HL-60/S4 treated with phorbol 12-myristate 13-acetate at 8.2 ng/mL for 4 days and 3 days (cell line): ENCODE measurements at regions not wholly inside any gene's neighbourhood (a gene's known extent, or its start where the extent isn't known, plus 50 kb on each side); places are given as distances from the start of the nearest gene placed in this dataset.

Source experiments
- in situ Hi-C: fragments of 300-500 bp; cut with MboI; formaldehyde crosslinking; loops from 2 replicates; pipeline ENCODE4 v1.15.0; 2022; ENCODE audit warnings: low sequenced_read_pairs

DNA sequence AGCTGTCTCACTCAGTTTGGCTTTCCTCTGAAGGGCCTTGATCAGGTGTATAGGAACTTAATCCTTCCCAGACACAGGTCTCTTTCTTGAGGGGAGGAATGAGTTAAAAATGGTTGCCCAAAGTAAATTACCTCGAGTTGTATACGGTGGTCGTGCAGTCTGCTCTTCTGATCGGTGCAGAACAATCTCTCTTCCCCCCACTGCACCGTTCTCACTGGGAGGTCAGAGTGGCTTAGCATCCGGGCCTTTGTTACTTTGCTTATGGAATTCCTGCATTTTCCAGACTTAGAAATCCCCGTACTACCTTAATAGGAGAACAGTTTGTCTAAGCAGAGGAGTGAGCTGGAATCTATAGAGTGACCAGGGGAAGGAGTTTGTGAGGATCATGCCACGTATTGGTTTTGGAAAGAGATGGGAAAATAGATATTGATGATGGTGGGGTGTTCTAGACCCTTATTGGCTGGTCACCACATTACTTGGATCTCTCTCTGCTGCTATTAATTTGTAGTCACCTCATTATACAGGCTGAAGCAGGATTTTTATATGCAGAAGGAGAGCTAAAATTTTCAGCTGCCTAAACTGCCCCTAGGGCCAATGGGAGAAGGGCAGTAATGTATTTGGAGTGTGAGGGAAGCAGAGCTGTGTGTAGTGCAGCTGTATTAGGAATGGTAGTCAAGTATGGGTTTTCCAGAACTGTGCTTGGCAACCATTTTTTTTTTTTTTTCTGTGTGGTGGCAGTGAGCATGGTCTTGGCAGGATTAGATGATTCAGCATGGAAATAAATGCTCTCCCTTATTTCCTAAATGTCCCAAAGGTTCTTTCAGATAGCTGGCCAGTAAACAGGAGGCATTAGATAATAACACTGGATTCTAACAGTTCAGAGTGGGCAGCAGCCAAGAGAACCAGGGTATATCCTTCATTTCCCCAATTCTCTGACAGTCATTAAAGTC lies 81.5 kb downstream of the NDUFS5 start:
- in situ Hi-C loops = loop anchor here (10.0 kb wide), 1 partner anchor 157 kb away; no protein-coding TSS in a partner anchor

DNA sequence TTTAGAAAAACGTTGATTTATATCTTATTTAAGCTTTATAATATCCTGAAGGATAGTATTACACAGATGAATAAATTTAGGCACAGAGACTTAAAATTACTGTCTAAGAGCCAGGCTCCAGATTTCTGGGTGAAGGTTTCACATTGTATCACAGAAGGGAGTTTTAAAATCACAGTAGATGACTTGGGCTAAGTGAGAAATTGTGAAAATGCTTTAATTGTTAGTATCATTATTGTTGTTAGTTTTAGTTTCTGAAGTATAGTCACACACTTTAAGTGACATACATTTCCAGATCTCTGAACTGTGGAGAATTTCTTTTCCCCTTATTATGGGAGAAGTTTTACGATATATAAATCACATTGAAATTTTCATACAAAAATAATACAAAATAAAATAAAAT lies 83.5 kb downstream of the NDUFS5 start:
- in situ Hi-C loops = loop anchor here (5.0 to 10.0 kb wide), 2 partner anchors 73 to 155 kb away; no protein-coding TSS in a partner anchor

DNA sequence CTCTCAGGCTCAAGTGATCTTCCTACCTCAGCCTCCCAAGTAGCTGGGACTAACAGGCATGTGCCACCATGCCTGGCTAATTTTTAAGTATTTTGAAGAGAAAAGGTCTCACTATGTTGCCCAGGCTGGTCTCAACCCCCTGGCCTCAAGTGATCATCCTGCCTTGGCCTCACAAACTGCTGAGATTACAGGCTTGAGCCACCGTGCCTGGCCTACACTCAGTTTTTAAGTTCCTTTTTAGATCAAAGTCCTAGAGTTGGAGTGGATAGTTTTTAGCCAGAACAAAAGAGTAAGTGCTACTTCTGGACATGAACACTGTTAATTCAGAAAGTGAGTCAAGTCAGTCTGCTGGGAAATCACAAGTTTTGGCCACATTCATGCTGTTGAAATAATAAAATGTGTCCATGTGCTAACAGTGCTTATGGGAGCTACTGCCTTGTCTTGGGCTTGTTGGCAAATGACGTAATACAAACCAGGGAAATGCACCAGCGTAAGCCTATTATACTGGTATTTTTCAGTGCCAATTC lies 84.2 kb downstream of the NDUFS5 start:
- in situ Hi-C loops = loop anchor here (5.0 kb wide), 1 partner anchor 72 kb away; no protein-coding TSS in a partner anchor

DNA sequence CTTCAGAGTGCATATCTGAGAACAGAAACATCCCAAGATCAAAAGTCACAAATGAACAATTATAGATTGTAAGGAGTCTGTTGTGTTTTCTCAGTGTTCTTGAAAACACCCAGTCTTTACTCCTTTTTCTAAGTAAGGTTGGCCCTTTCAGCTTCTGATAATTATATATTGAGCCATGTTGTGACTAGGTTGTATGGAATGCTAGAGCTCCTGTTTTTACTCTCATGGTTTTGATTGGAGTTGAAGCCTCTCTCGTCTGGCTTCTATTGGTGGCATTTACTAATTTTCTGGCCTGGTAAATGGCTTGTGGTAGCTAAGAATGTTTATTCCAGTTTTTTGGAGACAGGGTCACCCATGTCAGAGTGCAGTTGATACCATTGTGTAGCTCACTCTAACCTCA lies 84.7 kb downstream of the NDUFS5 start:
- in situ Hi-C loops = loop anchor here (5.0 kb wide), 1 partner anchor 71 kb away; no protein-coding TSS in a partner anchor

DNA sequence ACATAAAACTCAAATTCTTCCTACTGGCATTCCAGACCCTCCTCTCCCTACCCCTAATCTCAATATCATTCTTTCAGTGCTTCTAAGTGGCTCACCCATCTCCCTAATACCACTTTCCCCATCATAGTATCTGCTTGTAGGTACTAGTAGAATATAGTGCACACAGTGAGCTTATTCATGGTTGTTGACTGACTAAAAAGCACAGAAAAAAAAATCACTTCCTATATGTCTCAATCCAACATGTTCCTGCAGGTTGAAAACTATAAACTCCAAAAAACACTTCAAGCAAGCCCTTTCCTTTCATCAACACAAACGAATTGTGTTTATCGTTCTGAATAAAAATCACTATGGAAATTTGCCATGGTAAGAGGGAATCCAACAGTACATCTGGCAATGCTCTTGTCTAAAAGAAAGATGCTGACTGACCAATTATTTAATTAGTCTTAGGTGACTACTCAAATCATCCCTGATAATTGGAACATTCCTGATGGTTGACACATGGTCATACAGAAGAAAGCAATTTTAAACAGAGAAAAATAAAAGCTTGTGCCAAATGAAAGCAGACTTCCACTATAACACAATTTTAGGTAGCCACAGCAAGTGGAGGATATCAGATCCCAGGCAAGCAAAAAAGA lies 87.1 kb downstream of the NDUFS5 start:
- in situ Hi-C loops = loop anchor here (5.0 kb wide), 1 partner anchor 69 kb away; no protein-coding TSS in a partner anchor

DNA sequence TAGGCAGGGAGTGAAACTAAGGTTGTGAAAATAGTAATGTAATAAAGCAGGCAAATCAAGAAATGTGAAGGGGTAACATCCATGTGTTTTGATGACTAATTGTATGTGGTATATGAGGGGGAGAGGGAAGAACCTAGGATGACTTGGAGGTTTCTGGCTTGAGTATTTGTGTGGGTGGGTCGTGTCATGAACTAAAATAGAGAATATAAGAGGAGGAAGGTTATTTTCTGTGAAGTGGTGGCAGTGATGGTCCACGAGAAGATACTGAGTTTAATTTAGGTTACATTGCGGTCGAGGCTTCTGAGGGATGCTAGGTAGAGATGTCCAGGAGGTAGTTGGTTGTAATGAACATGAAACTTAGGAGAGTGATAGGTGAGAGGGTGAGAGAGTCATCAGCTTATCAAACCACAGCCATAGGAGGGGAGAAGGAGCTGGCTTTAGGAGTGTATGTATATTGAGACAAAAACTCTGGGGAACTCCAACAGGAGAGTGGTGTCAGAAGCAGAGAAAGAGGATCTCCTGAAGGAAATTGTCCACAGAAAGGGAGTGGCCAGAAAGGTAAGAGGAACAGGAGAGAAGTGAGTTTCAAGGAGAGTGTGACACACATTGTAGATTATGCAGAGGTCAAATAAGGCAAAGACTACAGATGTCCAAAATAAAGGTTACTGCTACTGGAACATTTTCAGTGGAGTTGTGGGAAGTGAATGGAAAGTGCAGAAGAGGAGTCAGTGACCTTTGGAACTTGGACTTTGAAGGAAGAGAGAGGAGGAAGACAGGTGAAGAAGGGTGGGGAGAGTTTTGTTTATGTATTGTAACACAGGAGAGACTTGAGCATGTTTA lies 89.0 kb upstream of the MACF1 start:
- in situ Hi-C loops = no loop called here

DNA sequence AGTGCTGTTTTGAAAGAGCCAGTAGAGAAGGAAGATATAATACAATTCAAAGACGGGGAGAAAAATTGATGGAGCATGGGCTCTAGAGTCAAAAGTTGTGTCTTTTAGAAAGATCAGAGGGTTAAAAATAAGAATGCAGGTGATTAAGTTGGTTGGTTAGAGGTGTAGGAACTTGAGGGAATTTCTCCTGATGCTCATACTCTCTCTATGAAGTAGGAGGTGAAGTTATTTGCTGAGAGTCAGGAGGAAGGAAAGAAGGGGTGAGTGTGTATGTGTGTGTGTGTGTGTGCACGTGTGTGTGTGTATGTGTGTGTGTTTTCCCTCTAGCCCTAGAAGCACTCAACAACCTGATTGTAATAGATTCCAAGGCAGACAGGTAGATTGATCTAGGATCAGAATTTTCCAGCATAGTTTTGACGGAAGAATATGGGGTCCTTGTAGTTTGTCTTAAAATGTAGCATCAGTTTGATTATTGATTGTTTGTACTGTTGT lies 88.3 kb upstream of the MACF1 start:
- in situ Hi-C loops = no loop called here

DNA sequence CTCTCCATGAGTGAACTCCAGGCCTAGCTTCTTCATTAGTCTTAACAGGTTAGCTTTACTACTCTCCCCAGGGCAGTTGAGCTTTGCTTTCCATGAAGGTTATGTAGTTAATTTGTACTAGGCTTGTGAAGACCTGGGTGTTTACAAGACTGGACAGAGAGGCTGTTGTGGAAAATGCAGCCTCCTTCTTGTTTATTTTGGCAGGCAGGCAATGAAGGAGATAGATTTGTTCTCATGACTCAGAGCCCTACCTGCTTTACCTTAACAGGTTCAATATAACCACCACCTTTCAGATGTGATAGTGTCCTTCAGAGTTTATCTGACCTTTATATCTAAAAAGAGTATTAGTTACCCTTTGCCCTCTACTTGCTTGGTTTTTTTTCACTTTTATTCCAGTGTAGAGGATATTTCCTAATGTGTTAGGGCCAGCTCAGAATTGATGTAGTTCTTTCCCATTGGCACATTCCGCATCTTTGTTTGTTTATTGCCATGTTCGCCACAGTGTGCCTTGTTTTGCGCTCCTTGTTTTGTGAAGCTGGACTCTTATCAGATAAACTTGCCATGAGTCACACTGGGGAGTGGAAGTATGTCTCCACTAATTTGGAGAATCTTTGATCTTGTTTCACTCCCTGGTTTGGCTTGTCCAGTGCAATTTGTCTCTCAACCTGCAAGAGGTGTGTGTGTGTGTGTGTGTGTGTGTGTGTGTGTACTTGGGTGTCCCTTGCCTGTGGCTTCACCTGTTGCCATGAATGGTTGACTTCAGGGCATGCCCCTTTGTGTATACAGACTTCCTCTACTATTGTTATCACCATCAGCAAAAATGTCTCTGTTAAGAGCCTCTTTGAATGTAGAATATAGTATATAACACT lies 87.4 kb upstream of the MACF1 start:
- in situ Hi-C loops = no loop called here

DNA sequence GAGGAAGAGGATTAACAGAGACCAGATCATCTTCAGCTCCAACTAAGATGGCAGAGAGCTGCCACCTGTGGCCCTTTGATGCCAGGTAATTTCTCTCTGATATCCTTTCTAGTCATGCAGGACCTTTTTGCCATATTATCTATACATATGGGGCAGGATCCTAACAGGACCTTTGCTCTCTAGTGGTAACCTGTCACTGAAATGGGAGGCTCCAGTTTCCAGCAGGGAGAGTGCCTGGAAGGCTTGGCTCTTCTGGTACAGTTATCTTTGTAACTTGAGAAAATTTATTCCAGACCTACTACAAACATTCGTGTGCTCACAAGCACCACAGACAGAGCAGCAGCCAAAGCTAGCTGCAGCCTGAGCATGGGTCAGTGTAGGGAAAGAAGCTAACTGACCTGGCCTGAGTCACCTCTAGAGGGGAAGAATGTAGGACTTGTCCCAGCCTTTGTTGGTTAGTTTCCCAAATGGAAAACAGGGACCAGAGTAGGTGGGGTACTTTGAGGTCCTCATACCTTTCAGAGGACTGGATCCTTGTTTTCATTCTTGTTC lies 86.5 kb upstream of the MACF1 start:
- in situ Hi-C loops = no loop called here

DNA sequence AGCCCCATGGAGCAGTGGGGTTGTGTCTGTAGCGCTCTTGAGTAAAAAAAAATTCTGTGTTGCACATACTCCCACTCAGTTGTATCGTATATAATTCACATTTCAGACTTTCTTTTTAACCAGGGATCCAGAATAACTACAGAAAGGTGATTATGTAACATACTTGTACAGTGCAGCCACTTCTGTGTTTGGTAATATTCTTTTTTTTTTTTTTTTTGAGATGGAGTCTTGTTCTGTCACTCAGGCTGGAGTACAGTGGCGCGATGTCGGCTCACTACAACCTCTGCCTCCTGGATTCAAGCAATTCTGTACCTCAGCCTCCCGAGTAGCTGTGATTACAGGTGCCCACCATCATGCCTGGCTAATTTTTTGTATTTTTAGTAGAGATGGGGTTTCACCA lies 82.4 kb upstream of the MACF1 start:
- in situ Hi-C loops = no loop called here

DNA sequence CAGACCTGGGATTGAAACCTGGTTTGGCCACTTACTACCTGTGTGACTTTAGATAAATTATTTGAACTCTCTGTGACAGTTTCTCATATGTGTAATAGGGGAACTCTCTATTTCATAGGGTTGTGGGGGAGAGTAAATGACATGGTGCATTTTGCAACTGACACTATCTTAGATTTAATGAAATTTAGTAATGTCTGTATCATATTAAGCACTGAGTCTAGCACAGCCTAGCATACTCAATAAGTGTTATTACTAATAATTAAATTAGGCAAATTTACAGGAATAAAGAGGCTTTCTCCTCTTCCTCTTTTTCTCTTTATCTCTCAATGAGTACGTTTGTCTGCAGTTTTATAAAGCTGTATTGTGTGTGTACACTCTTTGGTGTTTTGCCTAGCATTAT lies 80.2 kb upstream of the MACF1 start:
- in situ Hi-C loops = no loop called here

DNA sequence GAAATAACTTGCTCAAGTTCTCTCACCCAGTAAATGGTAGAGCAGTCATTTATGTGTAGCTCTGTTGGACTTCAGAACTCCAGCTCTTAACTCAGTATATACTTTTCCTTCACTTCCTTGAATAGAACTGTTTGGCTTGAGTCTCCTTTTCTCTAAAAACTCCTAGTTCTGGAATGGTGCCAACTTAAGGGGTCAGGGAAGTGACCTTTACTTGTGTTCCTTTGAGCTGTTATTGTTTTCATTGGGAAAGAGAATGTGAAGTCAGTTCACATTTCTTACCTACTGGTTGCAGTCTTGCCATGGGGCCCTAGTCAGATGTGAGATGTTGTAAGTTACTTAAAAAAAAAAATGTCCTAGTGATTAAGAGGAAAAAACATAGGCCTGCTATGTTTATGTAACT lies 77.0 kb upstream of the MACF1 start:
- in situ Hi-C loops = no loop called here

DNA sequence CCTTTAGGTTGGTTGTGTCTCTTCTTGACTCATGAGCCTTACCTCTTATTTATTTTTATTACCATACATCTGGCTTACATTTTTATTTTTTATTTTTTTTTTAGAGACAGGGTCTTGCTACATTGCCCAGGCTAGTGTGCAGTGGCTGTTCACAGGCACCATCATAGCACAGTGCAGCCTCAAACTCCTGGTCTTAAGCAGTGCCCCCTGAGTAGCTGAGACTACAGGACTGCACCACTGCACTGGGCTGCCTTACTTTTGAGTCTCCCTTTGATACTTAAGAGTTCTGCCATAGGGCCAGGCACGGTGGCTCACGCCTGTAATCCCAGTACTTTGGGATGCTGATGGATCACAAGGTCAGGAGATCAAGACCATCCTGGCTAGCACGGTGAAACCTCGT lies 76.4 kb upstream of the MACF1 start:
- in situ Hi-C loops = no loop called here

DNA sequence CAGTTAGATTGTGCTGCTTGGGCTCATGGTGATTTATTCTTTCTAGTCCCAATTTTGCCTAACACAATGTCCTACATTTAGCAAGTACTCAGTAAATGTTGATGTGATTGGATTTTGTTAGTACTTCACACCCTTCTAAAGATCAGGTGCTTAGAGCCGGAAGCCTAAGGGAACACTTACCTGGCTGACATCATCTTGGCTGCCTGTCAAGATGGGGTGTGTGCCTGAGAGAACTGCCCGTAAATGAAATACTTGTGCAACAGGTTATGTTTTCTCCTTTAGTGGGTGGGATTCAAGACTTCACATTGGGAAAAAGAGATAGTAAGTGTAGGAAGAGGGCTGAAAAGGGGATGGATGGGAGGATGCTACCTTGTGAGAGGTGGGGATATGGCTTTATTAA lies 75.5 kb upstream of the MACF1 start:
- in situ Hi-C loops = no loop called here

DNA sequence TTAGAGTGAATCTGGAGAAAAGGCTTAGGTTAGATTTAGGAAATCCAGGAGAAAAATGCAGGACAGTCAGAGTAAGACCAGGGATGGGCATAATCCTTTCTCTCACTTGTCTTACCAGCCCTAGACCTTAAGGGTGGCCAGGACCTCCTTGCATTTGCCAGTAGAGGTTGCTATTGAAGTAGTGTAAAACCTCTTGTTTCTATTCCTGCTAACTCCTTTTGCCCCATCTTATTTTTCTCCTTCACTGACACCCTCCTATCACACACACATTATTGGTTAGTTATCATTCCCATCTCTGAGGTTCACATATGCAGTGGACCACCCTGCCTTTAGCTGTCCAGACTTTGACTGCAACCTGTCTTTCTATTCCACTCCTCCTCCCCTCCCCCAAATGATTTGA lies 75.0 kb upstream of the MACF1 start:
- in situ Hi-C loops = no loop called here

DNA sequence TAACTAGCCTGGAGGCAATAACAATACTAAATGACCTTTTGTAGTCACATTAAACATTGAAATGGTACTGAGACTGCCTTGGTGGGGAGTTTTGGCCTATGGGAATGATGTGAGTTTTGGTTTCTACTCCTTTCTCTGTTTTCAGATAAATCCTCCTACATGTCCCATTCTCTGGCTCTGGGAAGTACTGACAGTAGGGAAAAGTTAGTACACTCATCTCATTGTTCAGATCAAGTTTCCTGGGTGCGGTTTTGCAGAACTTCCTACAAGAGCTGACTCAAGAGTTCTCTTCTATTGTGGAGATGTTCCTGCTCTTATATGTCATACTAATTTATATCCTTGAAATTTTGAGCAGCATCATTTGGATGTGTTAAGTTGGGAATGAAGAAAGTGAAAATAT lies 74.2 kb upstream of the MACF1 start:
- in situ Hi-C loops = no loop called here

DNA sequence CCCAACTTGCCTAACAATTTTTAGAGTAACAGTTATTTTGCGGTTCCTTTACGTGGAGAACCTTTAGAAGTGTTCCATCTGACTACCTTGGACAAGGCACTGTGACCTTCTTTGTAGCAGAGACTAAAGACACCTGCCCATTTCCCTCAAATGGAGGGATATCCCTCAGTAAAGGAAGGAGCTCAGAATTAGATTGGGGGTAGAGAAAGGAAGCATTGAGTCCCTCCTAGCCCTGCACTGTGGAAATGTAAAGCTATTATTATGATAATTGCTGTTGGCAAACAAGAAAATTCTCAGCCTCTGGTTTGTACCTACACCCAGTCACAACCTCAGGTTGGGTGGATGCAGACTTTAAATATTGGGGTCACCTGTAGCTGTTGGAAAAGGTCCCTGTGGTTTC lies 72.6 kb upstream of the MACF1 start:
- in situ Hi-C loops = no loop called here

DNA sequence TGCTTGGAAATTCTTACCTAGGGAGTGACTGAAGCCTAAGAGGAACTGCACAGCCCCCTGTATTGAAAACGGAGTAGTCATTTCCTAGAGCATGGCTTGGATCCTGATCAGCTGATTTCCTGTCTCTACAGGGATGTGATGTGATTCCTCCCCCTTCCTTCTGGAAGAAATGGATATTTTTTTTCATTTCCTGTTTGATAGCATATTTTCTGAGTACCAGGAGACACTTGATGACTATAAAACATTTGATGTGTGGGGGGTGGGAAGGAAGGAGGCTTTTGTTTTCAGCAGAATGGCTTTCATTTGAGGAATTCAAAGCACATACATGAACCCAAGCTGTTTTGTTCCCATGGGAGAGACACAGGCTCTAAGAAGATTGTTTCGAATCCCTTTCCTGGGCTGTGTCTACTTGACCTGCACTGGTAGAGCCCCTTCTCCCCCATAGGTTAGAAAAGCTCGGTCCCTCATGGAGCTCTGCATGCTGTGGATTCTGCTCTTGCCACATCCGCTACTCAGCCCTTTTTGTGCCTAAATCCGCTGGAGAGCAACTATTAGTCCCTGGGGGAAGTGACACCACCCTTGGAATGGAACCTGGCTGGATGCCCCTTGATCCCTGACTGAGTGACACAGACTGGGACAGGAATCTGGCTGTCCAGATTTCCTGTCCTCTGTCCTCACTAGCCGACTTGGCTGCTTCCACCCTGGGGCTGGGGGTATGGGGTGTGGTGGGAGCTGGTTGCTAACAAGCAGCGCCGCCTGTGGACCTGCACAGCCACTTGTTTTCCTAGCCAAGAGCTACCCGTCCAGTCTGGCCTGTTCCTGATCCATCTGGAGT lies 71.8 kb upstream of the MACF1 start:
- in situ Hi-C loops = no loop called here

DNA sequence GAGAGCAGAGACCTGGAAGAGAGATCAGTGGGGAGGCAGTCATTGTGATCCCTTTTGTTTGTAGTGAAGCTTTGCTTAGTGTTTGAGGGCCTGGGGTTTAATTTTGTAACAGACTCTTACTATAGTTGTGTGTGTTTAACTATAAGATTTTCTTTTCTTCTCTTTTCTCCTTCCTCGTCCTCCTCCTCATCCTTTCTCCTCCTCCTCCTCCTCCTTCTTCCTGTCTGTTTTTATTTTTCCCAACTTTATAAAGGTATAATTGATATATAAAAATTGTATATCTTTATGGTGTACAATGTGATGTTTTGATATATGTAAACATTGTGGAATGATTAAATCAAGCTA lies 71.2 kb upstream of the MACF1 start:
- in situ Hi-C loops = no loop called here
